ENCODE measurements at regions not wholly inside any gene's neighbourhood (a gene's known extent, or its start where the extent isn't known, plus 50 kb on each side); places are given as distances from the start of the nearest gene placed in this dataset.

GRCh38 chr13:105874814-105875213, 660.6 kb downstream of the EFNB2 start:
- Mint-ChIP-seq H3K9me3 (no peaks in the 10 kb centered on the region), H3K36me3 (ENCODE audit: low read depth) (no peaks in the 10 kb centered on the region), H3K4me1 (no peaks in the 10 kb centered on the region), H3K4me3 (no peak overlapping the region), H3K27ac (no peak overlapping the region), H3K27me3 (ENCODE audit: low read depth) (no peaks in the 10 kb centered on the region)
- TF ChIP-seq CTCF (IDR thresholded peaks at IDR 0.05; ENCODE audit: unreplicated experiment in 3 of 3), result no peak

- Mint-ChIP-seq H3K27ac (no peak overlapping the region), H3K27me3 (ENCODE audit: low read depth) (no peaks in the 10 kb centered on the region), H3K4me1 (no peaks in the 10 kb centered on the region), H3K4me3 (no peak overlapping the region), H3K36me3 (ENCODE audit: low read depth) (no peaks in the 10 kb centered on the region), H3K9me3 (no peaks in the 10 kb centered on the region)
- no peak for TF ChIP-seq CTCF (IDR thresholded peaks at IDR 0.05; ENCODE audit: unreplicated experiment in 3 of 3)
Observed at GRCh38 chr13:105871768-105872167, 663.7 kb downstream of the EFNB2 start.

- Mint-ChIP-seq H3K4me3 (no peak overlapping the region), H3K9me3 (no peaks in the 10 kb centered on the region), H3K27me3 (ENCODE audit: low read depth) (no peaks in the 10 kb centered on the region), H3K27ac (no peak overlapping the region), H3K4me1 (no peaks in the 10 kb centered on the region), H3K36me3 (ENCODE audit: low read depth) (no peaks in the 10 kb centered on the region)
- no peak for TF ChIP-seq CTCF (IDR thresholded peaks at IDR 0.05; ENCODE audit: unreplicated experiment in 3 of 3)
Observed at GRCh38 chr13:105871326-105871725, 664.1 kb downstream of the EFNB2 start.

- no peaks in the 10 kb centered on the region for H3K9me3 Mint-ChIP-seq
- TF ChIP-seq CTCF (IDR thresholded peaks at IDR 0.05; ENCODE audit: unreplicated experiment in 3 of 3), result no peak
- H3K4me3 Mint-ChIP-seq, result no peak overlapping the region
- peaks cover 7% of the 10 kb centered on the region for H3K27me3 Mint-ChIP-seq (ENCODE audit: low read depth)
- H3K4me1 Mint-ChIP-seq, result no peaks in the 10 kb centered on the region
- H3K27ac Mint-ChIP-seq, result no peak overlapping the region
- H3K36me3 Mint-ChIP-seq (ENCODE audit: low read depth), result no peaks in the 10 kb centered on the region
Observed at GRCh38 chr13:105863300-105863920, 672.1 kb downstream of the EFNB2 start.

- Mint-ChIP-seq H3K4me3 (no peak overlapping the region), H3K27me3 (ENCODE audit: low read depth) (peaks cover 15% of the 10 kb centered on the region), H3K9me3 (no peaks in the 10 kb centered on the region), H3K36me3 (ENCODE audit: low read depth) (no peaks in the 10 kb centered on the region), H3K4me1 (peaks cover 15% of the 10 kb centered on the region), H3K27ac (peak overlapping the region in 1 of 3 experiments; percentile 48)
- no peak for TF ChIP-seq CTCF (IDR thresholded peaks at IDR 0.05; ENCODE audit: unreplicated experiment in 3 of 3)
Observed at GRCh38 chr13:105848494-105848893, 687.0 kb downstream of the EFNB2 start.
